ENCODE measurements at regions not wholly inside any gene's neighbourhood (a gene's known extent, or its start where the extent isn't known, plus 50 kb on each side); places are given as distances from the start of the nearest gene placed in this dataset.

GRCh38 chr4:17301869-17302268 lies 210.0 kb downstream of the QDPR start:
- TF ChIP-seq, protein P1, sequence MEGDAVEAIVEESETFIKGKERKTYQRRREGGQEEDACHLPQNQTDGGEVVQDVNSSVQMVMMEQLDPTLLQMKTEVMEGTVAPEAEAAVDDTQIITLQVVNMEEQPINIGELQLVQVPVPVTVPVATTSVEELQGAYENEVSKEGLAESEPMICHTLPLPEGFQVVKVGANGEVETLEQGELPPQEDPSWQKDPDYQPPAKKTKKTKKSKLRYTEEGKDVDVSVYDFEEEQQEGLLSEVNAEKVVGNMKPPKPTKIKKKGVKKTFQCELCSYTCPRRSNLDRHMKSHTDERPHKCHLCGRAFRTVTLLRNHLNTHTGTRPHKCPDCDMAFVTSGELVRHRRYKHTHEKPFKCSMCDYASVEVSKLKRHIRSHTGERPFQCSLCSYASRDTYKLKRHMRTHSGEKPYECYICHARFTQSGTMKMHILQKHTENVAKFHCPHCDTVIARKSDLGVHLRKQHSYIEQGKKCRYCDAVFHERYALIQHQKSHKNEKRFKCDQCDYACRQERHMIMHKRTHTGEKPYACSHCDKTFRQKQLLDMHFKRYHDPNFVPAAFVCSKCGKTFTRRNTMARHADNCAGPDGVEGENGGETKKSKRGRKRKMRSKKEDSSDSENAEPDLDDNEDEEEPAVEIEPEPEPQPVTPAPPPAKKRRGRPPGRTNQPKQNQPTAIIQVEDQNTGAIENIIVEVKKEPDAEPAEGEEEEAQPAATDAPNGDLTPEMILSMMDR (IDR thresholded peaks at IDR 0.05; ENCODE audit: low read depth, low read length), result no peak
- TF ChIP-seq POLR2A (IDR thresholded peaks at IDR 0.05; ENCODE audit: extremely low read depth, insufficient read length), result no peak
